Right forelimb (tissue), 1 donor: ENCODE measurements at regions not wholly inside any gene's neighbourhood (a gene's known extent, or its start where the extent isn't known, plus 50 kb on each side); places are given as distances from the start of the nearest gene placed in this dataset.
"Not testable (repeated sequence)": the region's sequence is repeated elsewhere in the genome, so short reads cannot be mapped to it uniquely, and the experiment has no call there.

Experiments used
- DNase-seq: peaks from one replicate; pipeline ENCODE4 v3.0.0-alpha.2; 2018

- DNase-seq: not testable (repeated sequence)
Observed at GRCh38 chr3:176016203-176016602, 1157.1 kb downstream of the NAALADL2 start.

- not testable (repeated sequence) for DNase-seq
Observed at GRCh38 chr3:176015228-176015627, 1156.1 kb downstream of the NAALADL2 start.

GRCh38 chr3:176009256-176009655 is 1150.1 kb downstream of the NAALADL2 start:
- DNase-seq: no peak

- no peak for DNase-seq
Observed at GRCh38 chr3:176005564-176005963, 1146.4 kb downstream of the NAALADL2 start.

- no peak for DNase-seq
Observed at GRCh38 chr3:175989161-175989560, 1130.0 kb downstream of the NAALADL2 start.

- DNase-seq: no peak
Observed at GRCh38 chr3:175988401-175988800, 1129.3 kb downstream of the NAALADL2 start.

GRCh38 chr3:175985781-175986180 is 1126.6 kb downstream of the NAALADL2 start:
- DNase-seq: no peak

GRCh38 chr3:175983379-175983778 is 1124.2 kb downstream of the NAALADL2 start:
- no peak for DNase-seq

- DNase-seq: no peak
Observed at GRCh38 chr3:175980486-175981090, 1121.5 kb downstream of the NAALADL2 start.

- DNase-seq: no peak
Observed at GRCh38 chr3:175977968-175978752, 1119.0 kb downstream of the NAALADL2 start.

GRCh38 chr3:175969456-175969855 is 1110.3 kb downstream of the NAALADL2 start:
- no peak for DNase-seq

- no peak for DNase-seq
Observed at GRCh38 chr3:175965036-175965435, 1105.9 kb downstream of the NAALADL2 start.

GRCh38 chr3:175957427-175957826 is 1098.3 kb downstream of the NAALADL2 start:
- no peak for DNase-seq

GRCh38 chr3:175956964-175957363 is 1097.8 kb downstream of the NAALADL2 start:
- DNase-seq: no peak

- DNase-seq: no peak
Observed at GRCh38 chr3:175951047-175951694, 1092.0 kb downstream of the NAALADL2 start.

- no peak for DNase-seq
Observed at GRCh38 chr3:175948041-175948440, 1088.9 kb downstream of the NAALADL2 start.

- DNase-seq: no peak
Observed at GRCh38 chr3:175941352-175941751, 1082.2 kb downstream of the NAALADL2 start.

- no peak for DNase-seq
Observed at GRCh38 chr3:175940881-175941280, 1081.7 kb downstream of the NAALADL2 start.

GRCh38 chr3:175940243-175940642 is 1081.1 kb downstream of the NAALADL2 start:
- DNase-seq: no peak

GRCh38 chr3:175937367-175937766 is 1078.2 kb downstream of the NAALADL2 start:
- DNase-seq: not testable (repeated sequence)

- DNase-seq: no peak
Observed at GRCh38 chr3:175932586-175932985, 1073.5 kb downstream of the NAALADL2 start.

- DNase-seq: no peak
Observed at GRCh38 chr3:175919133-175919532, 1060.0 kb downstream of the NAALADL2 start.

- DNase-seq: no peak
Observed at GRCh38 chr3:175916191-175916934, 1057.2 kb downstream of the NAALADL2 start.
